Sigmoid colon (tissue), 6 donors: ENCODE measurements at regions not wholly inside any gene's neighbourhood (a gene's known extent, or its start where the extent isn't known, plus 50 kb on each side); places are given as distances from the start of the nearest gene placed in this dataset.

Experiments
- DNase-seq: peaks from one replicate; pipeline ENCODE4 v3.0.0-alpha.2; 2019
- H3K27ac ChIP-seq, 4 donors: fragments of 200-600 bp; sonication (generic); one replicate each; pipeline ENCODE4 v1.5.1; 2016 to 2019; ENCODE audit warnings: mild to moderate bottlenecking in 1 of 4
- H3K27me3 ChIP-seq, 3 donors: fragments of 200-600 bp; sonication (generic); one replicate each; pipeline ENCODE4 v1.5.1; 2019; ENCODE audit warnings: mild to moderate bottlenecking in 1 of 3
- H3K36me3 ChIP-seq, 4 donors: fragments of 200-600 bp; sonication (generic); one replicate each; pipeline ENCODE4 v1.5.1; 2016 to 2019
- H3K4me1 ChIP-seq, 4 donors: fragments of 200-600 bp; sonication (generic); one replicate each; pipeline ENCODE4 v1.5.1; 2017 to 2019
- H3K4me3 ChIP-seq, 4 donors: fragments of 200-600 bp; sonication (generic); one replicate each; pipeline ENCODE4 v1.5.1; 2017 to 2019; ENCODE audit warnings: mild to moderate bottlenecking in 2 of 4, moderate library complexity in 1 of 4
- H3K9me3 ChIP-seq, 4 donors: fragments of 200-600 bp in 3 of 4; sonication (generic) in 3 of 4; one replicate each; pipeline versions ENCODE4 v1.5.1 to v1.6.1; 2013 to 2019
- EP300 ChIP-seq, 4 donors: sonication (generic); formaldehyde crosslinking; IDR thresholded peaks; one replicate each; pipeline ENCODE4 v1.6.1; 2017; ENCODE audit warnings: antibody characterized with exemption in 4 of 4
- POLR2A ChIP-seq, 2 donors: fragments of 450-650 bp; IDR thresholded peaks; one replicate each; pipeline ENCODE4 v1.6.1; 2016; ENCODE audit warnings: antibody characterized with exemption in 2 of 2, mild to moderate bottlenecking in 2 of 2, moderate library complexity in 2 of 2
- POLR2AphosphoS5 ChIP-seq, 4 donors: sonication (generic); formaldehyde crosslinking; IDR thresholded peaks; one replicate each; pipeline ENCODE4 v1.6.1; 2017; ENCODE audit warnings: antibody characterized with exemption in 4 of 4
- WGBS, 2 donors: extraction: QIAGEN DNeasy Blood & Tissue Kit; methylation state at CpG; one replicate each; pipeline ENCODE4 v1.1.7; 2013; 5-methylcytosine and 5-hydroxymethylcytosine counted together
- intact Hi-C: fragments of 100-400 bp; cut with DNase I; formaldehyde crosslinking; loops from one replicate; pipeline ENCODE4 v1.15.1; 2023
- TF ChIP-seq, protein P1 (sequence below), 4 experiments: fragments of 450-650 bp in 3 of 4; fragments of 200-600 bp in 1 of 4; IDR thresholded peaks; one replicate each; pipeline ENCODE4 v1.5.1; 2016 to 2019; ENCODE audit warnings: antibody characterized with exemption in 4 of 4, mild to moderate bottlenecking in 3 of 4, moderate library complexity in 2 of 4
- donor health status: healthy with polysubstance abuse.
- donor health status: healthy.

GRCh38 chrX:57772637-57773036 lies 92.6 kb upstream of the NLRP2B start:
- DNase-seq = no peak
- intact Hi-C loops = no loop called here
- H3K4me1 ChIP-seq = no peaks in the 10 kb centered on the region
- no peaks in the 10 kb centered on the region for H3K36me3 ChIP-seq
- TF ChIP-seq POLR2A (IDR thresholded peaks at IDR 0.05) = no peak
- TF ChIP-seq POLR2AphosphoS5 (IDR thresholded peaks at IDR 0.05) = no peak
- TF ChIP-seq EP300 (IDR thresholded peaks at IDR 0.05) = no peak
- TF ChIP-seq, protein P1, sequence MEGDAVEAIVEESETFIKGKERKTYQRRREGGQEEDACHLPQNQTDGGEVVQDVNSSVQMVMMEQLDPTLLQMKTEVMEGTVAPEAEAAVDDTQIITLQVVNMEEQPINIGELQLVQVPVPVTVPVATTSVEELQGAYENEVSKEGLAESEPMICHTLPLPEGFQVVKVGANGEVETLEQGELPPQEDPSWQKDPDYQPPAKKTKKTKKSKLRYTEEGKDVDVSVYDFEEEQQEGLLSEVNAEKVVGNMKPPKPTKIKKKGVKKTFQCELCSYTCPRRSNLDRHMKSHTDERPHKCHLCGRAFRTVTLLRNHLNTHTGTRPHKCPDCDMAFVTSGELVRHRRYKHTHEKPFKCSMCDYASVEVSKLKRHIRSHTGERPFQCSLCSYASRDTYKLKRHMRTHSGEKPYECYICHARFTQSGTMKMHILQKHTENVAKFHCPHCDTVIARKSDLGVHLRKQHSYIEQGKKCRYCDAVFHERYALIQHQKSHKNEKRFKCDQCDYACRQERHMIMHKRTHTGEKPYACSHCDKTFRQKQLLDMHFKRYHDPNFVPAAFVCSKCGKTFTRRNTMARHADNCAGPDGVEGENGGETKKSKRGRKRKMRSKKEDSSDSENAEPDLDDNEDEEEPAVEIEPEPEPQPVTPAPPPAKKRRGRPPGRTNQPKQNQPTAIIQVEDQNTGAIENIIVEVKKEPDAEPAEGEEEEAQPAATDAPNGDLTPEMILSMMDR (IDR thresholded peaks at IDR 0.05) = no peak
- H3K27me3 ChIP-seq = no peaks in the 10 kb centered on the region
- H3K4me3 ChIP-seq = no peak overlapping the region
- 88 to 93% methylated on average over 4 of the region's 4 CpGs for WGBS, 2 donors
- H3K9me3 ChIP-seq = no peaks in the 10 kb centered on the region
- H3K27ac ChIP-seq = no peak overlapping the region

GRCh38 chrX:57771689-57772088 lies 91.6 kb upstream of the NLRP2B start:
- Histone ChIP-seq H3K4me3 (no peak overlapping the region), H3K9me3 (no peaks in the 10 kb centered on the region), H3K4me1 (no peaks in the 10 kb centered on the region), H3K27me3 (no peaks in the 10 kb centered on the region), H3K27ac (no peak overlapping the region), H3K36me3 (no peaks in the 10 kb centered on the region)
- DNase-seq = no peak
- intact Hi-C loops = no loop called here
- TF ChIP-seq EP300 (IDR thresholded peaks at IDR 0.05) (no peak), POLR2AphosphoS5 (IDR thresholded peaks at IDR 0.05) (no peak), POLR2A (IDR thresholded peaks at IDR 0.05) (no peak)
- TF ChIP-seq, protein P1 (IDR thresholded peaks at IDR 0.05) = no peak

GRCh38 chrX:57752866-57753265 lies 72.8 kb upstream of the NLRP2B start:
- TF ChIP-seq, protein P1 (IDR thresholded peaks at IDR 0.05) = no peak
- no peak for TF ChIP-seq POLR2AphosphoS5 (IDR thresholded peaks at IDR 0.05)
- no peak for TF ChIP-seq POLR2A (IDR thresholded peaks at IDR 0.05)
- no peak for TF ChIP-seq EP300 (IDR thresholded peaks at IDR 0.05)
- H3K4me1 ChIP-seq = no peaks in the 10 kb centered on the region
- H3K9me3 ChIP-seq = no peaks in the 10 kb centered on the region
- no peak overlapping the region for H3K27ac ChIP-seq
- H3K36me3 ChIP-seq = no peaks in the 10 kb centered on the region
- DNase-seq = no peak
- 78 to 86% methylated on average over 2 of the region's 2 CpGs for whole genome bisulfite sequencing, 2 donors
- no peak overlapping the region for H3K4me3 ChIP-seq
- H3K27me3 ChIP-seq = no peaks in the 10 kb centered on the region
- intact Hi-C loops = no loop called here

DNA sequence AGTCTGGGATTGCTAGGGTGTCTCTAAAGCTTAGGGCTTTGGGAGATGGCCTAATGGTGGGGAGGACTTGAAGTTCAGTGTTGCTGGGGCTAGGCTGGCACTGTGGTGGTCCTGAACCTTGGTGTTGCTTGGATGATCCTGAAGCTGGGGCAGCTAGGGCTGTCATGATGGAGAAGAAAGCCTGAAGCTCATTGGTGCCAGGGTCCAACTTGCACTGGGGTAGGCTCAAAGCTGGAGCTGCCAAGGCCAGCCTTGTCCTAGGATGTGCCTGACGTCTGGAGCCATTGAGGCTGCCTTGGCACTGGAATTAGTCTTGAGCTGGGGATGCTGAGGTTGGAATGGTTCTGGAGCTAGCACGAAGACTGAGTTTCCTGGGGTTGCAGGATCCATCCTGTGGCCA lies 61.0 kb upstream of the NLRP2B start:
- no peaks in the 10 kb centered on the region for H3K27me3 ChIP-seq
- H3K4me3 ChIP-seq = no peak overlapping the region
- H3K4me1 ChIP-seq = no peaks in the 10 kb centered on the region
- H3K36me3 ChIP-seq = no peaks in the 10 kb centered on the region
- H3K27ac ChIP-seq = no peak overlapping the region
- no peak for TF ChIP-seq EP300 (IDR thresholded peaks at IDR 0.05)
- TF ChIP-seq POLR2A (IDR thresholded peaks at IDR 0.05) = no peak
- TF ChIP-seq, protein P1 (IDR thresholded peaks at IDR 0.05) = no peak
- TF ChIP-seq POLR2AphosphoS5 (IDR thresholded peaks at IDR 0.05) = no peak
- 75 to 82% methylated on average over 2 of the region's 2 CpGs for WGBS, 2 donors
- intact Hi-C loops = no loop called here
- DNase-seq = no peak
- H3K9me3 ChIP-seq = no peaks in the 10 kb centered on the region

DNA sequence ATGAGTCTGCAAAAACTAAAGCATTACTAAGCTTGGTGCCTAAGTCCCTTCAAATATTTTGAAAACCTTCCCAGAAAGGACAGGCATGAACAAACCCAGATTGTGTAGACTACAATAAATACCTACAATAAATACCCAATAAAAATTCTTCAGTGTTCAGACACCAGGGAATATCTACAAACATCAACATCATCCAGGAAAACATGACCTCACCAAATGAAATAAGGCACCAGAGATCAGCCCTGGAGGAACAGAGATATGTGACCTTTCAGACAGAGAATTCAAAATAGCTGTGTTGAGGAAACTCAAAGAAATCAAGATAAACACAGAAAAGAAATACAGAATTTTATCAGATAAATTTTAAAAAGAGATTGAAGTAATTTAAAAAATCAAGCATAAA lies 57.8 kb upstream of the NLRP2B start:
- intact Hi-C loops = no loop called here
- H3K36me3 ChIP-seq = no peaks in the 10 kb centered on the region

More for the DNA sequence above, 57.8 kb upstream of the NLRP2B start:
- Histone ChIP-seq H3K27me3 (no peaks in the 10 kb centered on the region), H3K4me1 (no peaks in the 10 kb centered on the region), H3K4me3 (no peak overlapping the region), H3K27ac (no peak overlapping the region), H3K9me3 (no peaks in the 10 kb centered on the region)
- DNase-seq = no peak
- TF ChIP-seq EP300 (IDR thresholded peaks at IDR 0.05) (no peak), POLR2A (IDR thresholded peaks at IDR 0.05) (no peak), POLR2AphosphoS5 (IDR thresholded peaks at IDR 0.05) (no peak)
- TF ChIP-seq, protein P1 (IDR thresholded peaks at IDR 0.05) = no peak
